Activated naive CD4-positive, alpha-beta T cell treated with anti-CD3 and anti-CD28 coated beads, Interleukin-2, amount 50 U/mL, for 24 hours (primary cell): ENCODE measurements at regions not wholly inside any gene's neighbourhood (a gene's known extent, or its start where the extent isn't known, plus 50 kb on each side); places are given as distances from the start of the nearest gene placed in this dataset.
"Not testable (repeated sequence)": the region's sequence is repeated elsewhere in the genome, so short reads cannot be mapped to it uniquely, and the experiment has no call there.

Experiments
- H3K27ac Mint-ChIP-seq: one replicate; pipeline ENCODE4 v1.8.0; 2021; ENCODE audit warnings: mild to moderate bottlenecking, mixed read lengths
- H3K27me3 Mint-ChIP-seq: one replicate; pipeline ENCODE4 v1.8.0; 2021; ENCODE audit warnings: mixed read lengths
- H3K36me3 Mint-ChIP-seq: one replicate; pipeline ENCODE4 v1.8.0; 2021; ENCODE audit warnings: mixed read lengths
- H3K4me1 Mint-ChIP-seq: one replicate; pipeline ENCODE4 v1.8.0; 2021; ENCODE audit warnings: mixed read lengths
- H3K4me3 Mint-ChIP-seq: one replicate; pipeline ENCODE4 v1.8.0; 2021; ENCODE audit warnings: mild to moderate bottlenecking, mixed read lengths
- H3K9me3 Mint-ChIP-seq: one replicate; pipeline ENCODE4 v1.8.0; 2021; ENCODE audit warnings: mixed read lengths

DNA sequence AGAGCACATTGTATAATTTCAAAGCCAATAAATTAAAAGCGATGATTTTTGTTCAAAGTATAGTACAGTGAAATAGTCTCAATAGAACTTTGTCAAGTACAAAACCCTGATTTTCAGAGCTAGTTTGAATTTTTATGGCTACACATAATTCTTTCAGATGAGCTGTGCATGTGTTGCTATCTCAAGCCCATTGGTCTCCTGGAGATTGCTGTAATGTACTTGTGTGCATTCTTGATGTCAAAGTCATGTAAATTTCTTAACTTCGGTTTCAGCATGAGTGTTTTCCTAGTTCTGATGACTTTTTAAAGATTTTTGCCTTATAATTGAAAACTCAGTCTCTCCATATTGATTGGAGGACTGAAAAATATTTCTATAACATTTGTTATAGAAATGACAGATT, 200.8 kb downstream of the CEP135 start:
- Mint-ChIP-seq H3K9me3 (no peaks in the 10 kb centered on the region), H3K36me3 (no peaks in the 10 kb centered on the region), H3K27ac (no peak overlapping the region), H3K27me3 (peaks cover 4% of the 10 kb centered on the region), H3K4me1 (no peaks in the 10 kb centered on the region), H3K4me3 (no peak overlapping the region)

GRCh38 chr4:56148428-56148827, 199.7 kb downstream of the CEP135 start:
- H3K4me1 Mint-ChIP-seq, result no peaks in the 10 kb centered on the region
- H3K36me3 Mint-ChIP-seq, result no peaks in the 10 kb centered on the region
- H3K27ac Mint-ChIP-seq, result no peak overlapping the region
- no peak overlapping the region for H3K4me3 Mint-ChIP-seq
- no peaks in the 10 kb centered on the region for H3K9me3 Mint-ChIP-seq
- H3K27me3 Mint-ChIP-seq, result peaks cover 4% of the 10 kb centered on the region

- no peak overlapping the region for H3K27ac Mint-ChIP-seq
- no peak overlapping the region for H3K4me3 Mint-ChIP-seq
- no peaks in the 10 kb centered on the region for H3K9me3 Mint-ChIP-seq
- peaks cover 4% of the 10 kb centered on the region for H3K27me3 Mint-ChIP-seq
- no peaks in the 10 kb centered on the region for H3K4me1 Mint-ChIP-seq
- H3K36me3 Mint-ChIP-seq, result no peaks in the 10 kb centered on the region
Observed at GRCh38 chr4:56147371-56147770, 198.6 kb downstream of the CEP135 start.

DNA sequence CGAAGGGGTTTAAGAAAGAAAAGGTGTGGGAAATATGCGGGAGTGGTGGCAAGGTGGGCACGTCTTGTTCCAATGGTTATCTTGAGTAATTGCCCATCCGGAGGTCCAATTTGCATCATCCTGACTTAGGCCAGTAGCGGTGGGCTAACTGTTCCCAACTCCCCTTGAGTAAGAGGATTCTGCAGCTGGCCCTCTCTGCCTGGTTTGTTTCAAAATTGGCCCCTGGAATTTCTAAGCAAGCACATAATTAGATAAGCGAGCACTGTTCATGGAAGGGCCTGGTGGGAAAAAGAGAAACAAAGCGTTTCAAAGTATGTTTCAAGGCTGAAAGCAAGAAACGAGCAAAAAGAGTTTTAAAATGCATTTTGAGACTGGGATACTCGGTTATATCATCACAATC, 198.2 kb downstream of the CEP135 start:
- H3K4me3 Mint-ChIP-seq, result no peak overlapping the region
- H3K9me3 Mint-ChIP-seq, result no peaks in the 10 kb centered on the region
- H3K27me3 Mint-ChIP-seq, result peaks cover 4% of the 10 kb centered on the region
- H3K36me3 Mint-ChIP-seq, result no peaks in the 10 kb centered on the region
- H3K4me1 Mint-ChIP-seq, result no peaks in the 10 kb centered on the region
- no peak overlapping the region for H3K27ac Mint-ChIP-seq

DNA sequence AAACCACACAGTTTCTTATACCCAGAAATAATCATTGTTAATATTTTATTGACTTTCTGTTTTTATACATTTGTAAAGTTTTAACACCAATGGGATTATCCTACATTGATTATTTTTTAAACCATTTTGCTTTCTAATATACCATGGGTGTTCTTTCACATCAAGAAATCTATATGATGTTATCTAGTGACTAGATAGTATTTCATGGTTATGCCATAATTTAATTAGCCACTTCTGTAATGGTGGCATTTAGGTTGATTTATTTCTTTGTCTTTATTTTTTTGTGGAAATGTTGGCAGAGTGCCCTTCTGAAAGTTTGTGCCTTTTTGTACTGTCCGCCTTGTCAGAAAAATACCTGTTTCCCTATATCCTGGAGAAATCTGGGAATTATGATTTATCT, 193.3 kb downstream of the CEP135 start:
- no peaks in the 10 kb centered on the region for H3K4me1 Mint-ChIP-seq
- no peaks in the 10 kb centered on the region for H3K36me3 Mint-ChIP-seq
- no peak overlapping the region for H3K4me3 Mint-ChIP-seq
- peaks cover 4% of the 10 kb centered on the region for H3K27me3 Mint-ChIP-seq
- H3K27ac Mint-ChIP-seq, result no peak overlapping the region
- H3K9me3 Mint-ChIP-seq, result no peaks in the 10 kb centered on the region

DNA sequence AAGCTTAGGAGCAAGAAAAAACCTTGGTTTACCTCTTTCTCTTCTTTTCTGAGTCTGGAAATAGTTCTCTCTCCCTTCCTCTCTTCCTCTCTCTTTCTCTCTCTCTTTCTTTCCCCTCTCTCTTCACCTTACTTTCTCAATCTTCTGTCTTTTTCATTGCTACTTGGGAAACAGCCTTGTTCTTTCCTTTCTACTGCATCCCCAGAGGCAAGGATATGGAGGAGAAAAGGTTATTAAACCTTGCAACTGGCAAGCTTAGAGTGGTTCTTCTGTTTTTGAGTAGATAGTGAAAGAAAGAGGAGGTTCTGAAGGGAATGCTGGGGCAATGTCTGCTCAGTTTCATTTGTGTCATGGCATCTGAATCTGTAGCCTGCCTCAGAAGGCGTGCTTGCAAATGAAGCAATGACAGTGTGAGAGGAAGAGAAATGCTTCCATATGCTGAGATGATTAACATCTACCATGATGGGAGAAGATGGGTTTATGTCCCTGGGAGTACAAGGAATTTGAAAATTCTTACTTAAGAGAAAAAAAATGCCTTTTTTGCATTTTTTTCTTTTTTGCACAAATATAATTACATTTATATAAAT, 190.6 kb downstream of the CEP135 start:
- Mint-ChIP-seq H3K36me3 (no peaks in the 10 kb centered on the region), H3K27ac (no peak overlapping the region), H3K4me1 (no peaks in the 10 kb centered on the region), H3K4me3 (no peak overlapping the region), H3K27me3 (no peaks in the 10 kb centered on the region), H3K9me3 (no peaks in the 10 kb centered on the region)

GRCh38 chr4:56134834-56135233, 186.1 kb downstream of the CEP135 start:
- H3K4me1 Mint-ChIP-seq, H3K27me3 Mint-ChIP-seq, H3K36me3 Mint-ChIP-seq, H3K27ac Mint-ChIP-seq, H3K4me3 Mint-ChIP-seq, H3K9me3 Mint-ChIP-seq: not testable (repeated sequence)

GRCh38 chr4:56134266-56134665, 185.5 kb downstream of the CEP135 start:
- H3K36me3 Mint-ChIP-seq, result no peaks in the 10 kb centered on the region
- H3K4me1 Mint-ChIP-seq, result no peaks in the 10 kb centered on the region
- no peak overlapping the region for H3K27ac Mint-ChIP-seq
- no peak overlapping the region for H3K4me3 Mint-ChIP-seq
- H3K27me3 Mint-ChIP-seq, result no peaks in the 10 kb centered on the region
- H3K9me3 Mint-ChIP-seq, result no peaks in the 10 kb centered on the region

GRCh38 chr4:56132835-56133234, 184.1 kb downstream of the CEP135 start:
- no peak overlapping the region for H3K27ac Mint-ChIP-seq
- H3K27me3 Mint-ChIP-seq, result no peaks in the 10 kb centered on the region
- H3K36me3 Mint-ChIP-seq, result no peaks in the 10 kb centered on the region
- H3K4me3 Mint-ChIP-seq, result no peak overlapping the region
- H3K9me3 Mint-ChIP-seq, result no peaks in the 10 kb centered on the region
- no peaks in the 10 kb centered on the region for H3K4me1 Mint-ChIP-seq

- not testable (repeated sequence) for H3K27me3 Mint-ChIP-seq, H3K4me1 Mint-ChIP-seq, H3K9me3 Mint-ChIP-seq, H3K36me3 Mint-ChIP-seq, H3K27ac Mint-ChIP-seq, H3K4me3 Mint-ChIP-seq
Observed at GRCh38 chr4:56132188-56132587, 183.4 kb downstream of the CEP135 start.

DNA sequence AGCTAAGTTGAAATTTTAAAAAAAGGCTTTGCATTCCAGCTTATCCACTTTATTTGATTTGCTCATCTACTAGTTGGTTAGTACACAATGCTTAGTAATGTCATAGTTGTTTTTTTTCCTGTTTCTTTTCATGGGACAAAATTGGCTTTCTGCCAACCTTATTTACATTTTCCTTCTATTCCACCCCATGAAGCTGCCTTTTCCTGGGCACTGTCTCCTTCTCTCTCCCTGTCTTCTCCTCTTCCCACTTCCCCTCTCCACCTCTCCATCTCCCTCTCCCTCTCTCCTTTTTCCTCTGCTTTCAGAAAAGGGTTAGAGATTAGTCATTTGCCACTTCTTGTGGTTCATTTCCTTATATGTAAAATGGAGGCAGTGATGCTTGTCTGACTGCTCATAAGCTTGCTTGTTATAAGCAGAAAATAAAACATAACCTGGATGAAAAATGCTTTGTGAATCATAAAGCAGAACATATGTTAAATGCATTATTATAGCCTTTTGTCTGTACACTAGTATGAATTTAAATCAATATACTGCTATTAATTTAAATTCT, 181.9 kb downstream of the CEP135 start:
- H3K27ac Mint-ChIP-seq, result no peak overlapping the region
- peaks cover 7% of the 10 kb centered on the region for H3K27me3 Mint-ChIP-seq
- no peaks in the 10 kb centered on the region for H3K4me1 Mint-ChIP-seq

DNA sequence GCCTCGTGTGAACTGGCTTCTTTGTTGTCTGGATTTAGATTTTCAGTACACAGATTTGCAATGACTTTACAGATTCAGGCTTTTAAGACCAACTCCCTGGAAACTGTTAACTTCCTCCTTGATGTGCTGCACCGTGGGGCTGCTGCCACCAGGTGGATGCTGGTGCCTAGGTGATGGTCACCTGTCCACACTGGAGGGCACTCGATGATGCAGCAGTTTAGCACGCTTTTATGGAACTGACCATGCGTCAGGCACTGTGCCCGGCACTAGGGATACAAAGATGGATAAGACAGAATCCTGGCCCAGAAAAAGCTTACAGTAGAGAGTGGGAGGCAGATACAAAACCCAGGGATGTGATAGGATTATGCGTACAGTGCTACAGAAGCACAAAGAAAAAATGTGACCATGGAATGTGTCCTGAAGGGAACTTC, 180.7 kb downstream of the CEP135 start:
- peaks cover 7% of the 10 kb centered on the region for H3K27me3 Mint-ChIP-seq
- no peaks in the 10 kb centered on the region for H3K36me3 Mint-ChIP-seq
- H3K4me3 Mint-ChIP-seq, result no peak overlapping the region
- H3K27ac Mint-ChIP-seq, result no peak overlapping the region
- no peaks in the 10 kb centered on the region for H3K9me3 Mint-ChIP-seq
- no peaks in the 10 kb centered on the region for H3K4me1 Mint-ChIP-seq

More for the DNA sequence above, 181.9 kb downstream of the CEP135 start:
- Mint-ChIP-seq H3K9me3 (no peaks in the 10 kb centered on the region), H3K36me3 (no peaks in the 10 kb centered on the region), H3K4me3 (no peak overlapping the region)

GRCh38 chr4:56128213-56128612, 179.5 kb downstream of the CEP135 start:
- H3K27ac Mint-ChIP-seq, result no peak overlapping the region
- no peaks in the 10 kb centered on the region for H3K4me1 Mint-ChIP-seq
- H3K4me3 Mint-ChIP-seq, result no peak overlapping the region
- peaks cover 7% of the 10 kb centered on the region for H3K27me3 Mint-ChIP-seq
- no peaks in the 10 kb centered on the region for H3K36me3 Mint-ChIP-seq
- no peaks in the 10 kb centered on the region for H3K9me3 Mint-ChIP-seq

- Mint-ChIP-seq H3K4me3 (no peak overlapping the region), H3K9me3 (no peaks in the 10 kb centered on the region), H3K4me1 (no peaks in the 10 kb centered on the region), H3K27me3 (peaks cover 7% of the 10 kb centered on the region), H3K36me3 (no peaks in the 10 kb centered on the region), H3K27ac (no peak overlapping the region)
Observed at GRCh38 chr4:56127716-56128115, 179.0 kb downstream of the CEP135 start.

- no peaks in the 10 kb centered on the region for H3K4me1 Mint-ChIP-seq
- H3K27me3 Mint-ChIP-seq, result peaks cover 10% of the 10 kb centered on the region
- H3K27ac Mint-ChIP-seq, result no peak overlapping the region
- H3K4me3 Mint-ChIP-seq, result no peak overlapping the region
- no peaks in the 10 kb centered on the region for H3K36me3 Mint-ChIP-seq
- no peaks in the 10 kb centered on the region for H3K9me3 Mint-ChIP-seq
Observed at GRCh38 chr4:56123547-56123946, 174.8 kb downstream of the CEP135 start.

- Mint-ChIP-seq H3K4me3 (no peak overlapping the region), H3K4me1 (no peaks in the 10 kb centered on the region), H3K36me3 (no peaks in the 10 kb centered on the region), H3K27ac (no peak overlapping the region), H3K9me3 (no peaks in the 10 kb centered on the region), H3K27me3 (peaks cover 10% of the 10 kb centered on the region)
Observed at GRCh38 chr4:56123051-56123450, 174.3 kb downstream of the CEP135 start.

- no peaks in the 10 kb centered on the region for H3K36me3 Mint-ChIP-seq
- no peak overlapping the region for H3K4me3 Mint-ChIP-seq
- H3K27me3 Mint-ChIP-seq, result peaks cover 2% of the 10 kb centered on the region
- no peak overlapping the region for H3K27ac Mint-ChIP-seq
- H3K9me3 Mint-ChIP-seq, result no peaks in the 10 kb centered on the region
- H3K4me1 Mint-ChIP-seq, result peaks cover 6% of the 10 kb centered on the region
Observed at GRCh38 chr4:56118845-56119244, 170.1 kb downstream of the CEP135 start.
